ENCODE measurements at regions not wholly inside any gene's neighbourhood (a gene's known extent, or its start where the extent isn't known, plus 50 kb on each side); places are given as distances from the start of the nearest gene placed in this dataset.

- Histone ChIP-seq H3K14ac (ENCODE audit: insufficient read depth, low read length) (no peak overlapping the region), H2AFZ (ENCODE audit: low read length) (no peak overlapping the region), H2BK12ac (ENCODE audit: insufficient read length, low read depth, low read length) (no peak overlapping the region), H4K8ac (replicated peaks; ENCODE audit: insufficient read length, low read depth, low read length) (no peak overlapping the region), H4K91ac (ENCODE audit: insufficient read length, low read depth, low read length) (no peak overlapping the region), H2BK120ac (ENCODE audit: low read depth, low read length, poor library complexity, severe bottlenecking) (no peak overlapping the region), H3K23ac (ENCODE audit: insufficient read length, low read depth, low read length) (no peak overlapping the region), H3K4me2 (ENCODE audit: insufficient read depth, insufficient read length, low read length) (no peak overlapping the region), H2BK5ac (ENCODE audit: insufficient read length, low read length) (no peak overlapping the region), H3K4ac (ENCODE audit: low read depth, low read length) (no peak overlapping the region), H3K79me2 (ENCODE audit: insufficient read depth, low read length) (no peaks in the 10 kb centered on the region), H3K27ac (ENCODE audit: insufficient read length, low read depth, low read length) (no peak overlapping the region), H2BK15ac (ENCODE audit: low read depth, low read length) (no peak overlapping the region), H3T11ph (ENCODE audit: low read length) (no peak overlapping the region), H3K18ac (ENCODE audit: insufficient read length, low read depth, low read length) (no peak overlapping the region), H3K79me1 (ENCODE audit: insufficient read depth, low read depth, low read length, poor library complexity, severe bottlenecking) (no peaks in the 10 kb centered on the region), H3K9me3 (ENCODE audit: control insufficient read depth, low read depth, low read length) (no peaks in the 10 kb centered on the region), H2AK5ac (ENCODE audit: insufficient read length, low read length) (no peak overlapping the region), H2BK20ac (ENCODE audit: low read depth, low read length, poor library complexity, severe bottlenecking) (no peak overlapping the region), H3K27me3 (ENCODE audit: insufficient read depth, low read length) (no peaks in the 10 kb centered on the region), H4K20me1 (ENCODE audit: control insufficient read depth, insufficient read depth, insufficient read length) (no peaks in the 10 kb centered on the region), H3K23me2 (ENCODE audit: insufficient read length, low read depth, low read length, poor library complexity, severe bottlenecking) (no peaks in the 10 kb centered on the region), H3K4me1 (ENCODE audit: insufficient read depth, low read length) (no peaks in the 10 kb centered on the region), H3K56ac (ENCODE audit: insufficient read length, low read depth, low read length) (no peak overlapping the region), H4K5ac (ENCODE audit: insufficient read length, low read depth, low read length) (no peak overlapping the region), H3K9ac (ENCODE audit: extremely low read depth, insufficient read length, low read length) (no peak overlapping the region)
- WGBS (ENCODE audit: extremely low coverage, insufficient read length, low lambda C conversion rate), result no CpG with 5 or more reads among the region's 2 CpGs
- Mint-ChIP-seq H3K27ac (no peak overlapping the region), H3K4me1 (peaks cover 0 to 4% of the 10 kb centered on the region in 2 experiments; a peak in 2 of 4 replicates), H3K27me3 (ENCODE audit: low read depth) (no peaks in the 10 kb centered on the region), H3K4me3 (no peak overlapping the region), H3K9me3 (peaks cover 12 to 24% of the 10 kb centered on the region in 2 experiments), H3K36me3 (ENCODE audit: insufficient read depth in 1 of 3, low read depth in 3 of 3) (peaks cover 3 to 17% (median 4%) of the 10 kb centered on the region in 3 experiments; a peak in 5 of 7 replicates)
- DNase-seq, result no peak
- peak; percentile 27; the same call in 1 of the 3 replicates for TF ChIP-seq CTCF (conservative IDR thresholded peaks at IDR 0.05)
Measured at GRCh38 chr4:19969492-19969891, 282.2 kb upstream of the SLIT2 start.
